ENCODE measurements at regions not wholly inside any gene's neighbourhood (a gene's known extent, or its start where the extent isn't known, plus 50 kb on each side); places are given as distances from the start of the nearest gene placed in this dataset.

GRCh38 chr13:108551674-108552073 is 77.7 kb upstream of the MYO16 start:
- H3K4me3 ChIP-seq (ENCODE audit: low read depth, low read length): no peak overlapping the region
- DNase-seq (ENCODE audit: low read depth): no peak
- no peaks in the 10 kb centered on the region for H3K27me3 ChIP-seq (ENCODE audit: control insufficient read depth, insufficient read depth, low read length)
- no peaks in the 10 kb centered on the region for H3K36me3 ChIP-seq (ENCODE audit: control insufficient read depth, insufficient read depth, low read length)
- POLR2A ChIA-PET: no interaction called here
- no peak for TF ChIP-seq CTCF (IDR thresholded peaks at IDR 0.05; ENCODE audit: insufficient read depth, low read depth, low read length)
- CTCF ChIA-PET: interaction anchor here (1.4 kb wide), 1 partner anchor 13 kb away, joined by 3 read pairs; no protein-coding TSS in a partner anchor

- ChIA-PET CTCF (no interaction called here), POLR2A (no interaction called here)
- no peak for DNase-seq (ENCODE audit: low read depth)
Measured at GRCh38 chr13:108558489-108558888, 70.9 kb upstream of the MYO16 start.

GRCh38 chr13:108560093-108560492 is 69.3 kb upstream of the MYO16 start:
- CTCF ChIA-PET: no interaction called here
- no peak for DNase-seq (ENCODE audit: low read depth)
- Histone ChIP-seq H3K4me3 (ENCODE audit: low read depth, low read length) (no peak overlapping the region), H3K27me3 (ENCODE audit: control insufficient read depth, insufficient read depth, low read length) (no peaks in the 10 kb centered on the region), H3K36me3 (ENCODE audit: control insufficient read depth, insufficient read depth, low read length) (no peaks in the 10 kb centered on the region)
- TF ChIP-seq CTCF (IDR thresholded peaks at IDR 0.05; ENCODE audit: insufficient read depth, low read depth, low read length): no peak
- POLR2A ChIA-PET: no interaction called here

More at GRCh38 chr13:108558489-108558888, 70.9 kb upstream of the MYO16 start:
- Histone ChIP-seq H3K27me3 (ENCODE audit: control insufficient read depth, insufficient read depth, low read length) (no peaks in the 10 kb centered on the region), H3K4me3 (ENCODE audit: low read depth, low read length) (no peak overlapping the region), H3K36me3 (ENCODE audit: control insufficient read depth, insufficient read depth, low read length) (no peaks in the 10 kb centered on the region)
- TF ChIP-seq CTCF (IDR thresholded peaks at IDR 0.05; ENCODE audit: insufficient read depth, low read depth, low read length): no peak

- TF ChIP-seq CTCF (IDR thresholded peaks at IDR 0.05; ENCODE audit: insufficient read depth, low read depth, low read length): no peak
- POLR2A ChIA-PET: no interaction called here
- CTCF ChIA-PET: no interaction called here
Measured at GRCh38 chr13:108561149-108561548, 68.3 kb upstream of the MYO16 start.

GRCh38 chr13:108566413-108567170 is 62.8 kb upstream of the MYO16 start:
- CTCF ChIA-PET: no interaction called here

More at GRCh38 chr13:108561149-108561548, 68.3 kb upstream of the MYO16 start:
- no peaks in the 10 kb centered on the region for H3K36me3 ChIP-seq (ENCODE audit: control insufficient read depth, insufficient read depth, low read length)
- H3K27me3 ChIP-seq (ENCODE audit: control insufficient read depth, insufficient read depth, low read length): no peaks in the 10 kb centered on the region
- no peak for DNase-seq (ENCODE audit: low read depth)
- no peak overlapping the region for H3K4me3 ChIP-seq (ENCODE audit: low read depth, low read length)

More at GRCh38 chr13:108566413-108567170, 62.8 kb upstream of the MYO16 start:
- DNase-seq (ENCODE audit: low read depth): no peak
- POLR2A ChIA-PET: no interaction called here
- Histone ChIP-seq H3K36me3 (ENCODE audit: control insufficient read depth, insufficient read depth, low read length) (no peaks in the 10 kb centered on the region), H3K27me3 (ENCODE audit: control insufficient read depth, insufficient read depth, low read length) (no peaks in the 10 kb centered on the region), H3K4me3 (ENCODE audit: low read depth, low read length) (no peak overlapping the region)
- no peak for TF ChIP-seq CTCF (IDR thresholded peaks at IDR 0.05; ENCODE audit: insufficient read depth, low read depth, low read length)

Measured in BJ (cell line).